ENCODE measurements at regions not wholly inside any gene's neighbourhood (a gene's known extent, or its start where the extent isn't known, plus 50 kb on each side); places are given as distances from the start of the nearest gene placed in this dataset.
"Not testable (repeated sequence)": the region's sequence is repeated elsewhere in the genome, so short reads cannot be mapped to it uniquely, and the experiment has no call there.

GRCh38 chr13:64077132-64077835 is 2661.6 kb upstream of the PCDH20 start:
- DNase-seq (ENCODE audit: low read depth in 2 of 2), result not testable (repeated sequence)

- DNase-seq (ENCODE audit: low read depth in 2 of 2), result no peak
Observed at GRCh38 chr13:64075543-64076271, 2660.1 kb upstream of the PCDH20 start.

GRCh38 chr13:64074971-64075474 is 2659.4 kb upstream of the PCDH20 start:
- no peak for DNase-seq (ENCODE audit: low read depth in 2 of 2)

- DNase-seq (ENCODE audit: low read depth in 2 of 2), result no peak
Observed at GRCh38 chr13:64073203-64073602, 2657.6 kb upstream of the PCDH20 start.

- DNase-seq (ENCODE audit: low read depth in 2 of 2), result no peak
Observed at GRCh38 chr13:64071352-64071751, 2655.7 kb upstream of the PCDH20 start.

GRCh38 chr13:64069892-64070291 is 2654.2 kb upstream of the PCDH20 start:
- no peak for DNase-seq (ENCODE audit: low read depth in 2 of 2)

GRCh38 chr13:64066711-64067110 is 2651.1 kb upstream of the PCDH20 start:
- DNase-seq (ENCODE audit: low read depth in 2 of 2), result no peak

- DNase-seq (ENCODE audit: low read depth in 2 of 2), result no peak
Observed at GRCh38 chr13:64061649-64062048, 2646.0 kb upstream of the PCDH20 start.

- no peak for DNase-seq (ENCODE audit: low read depth in 2 of 2)
Observed at GRCh38 chr13:64057372-64058020, 2641.8 kb upstream of the PCDH20 start.

GRCh38 chr13:64054321-64054720 is 2638.7 kb upstream of the PCDH20 start:
- DNase-seq (ENCODE audit: low read depth in 2 of 2), result no peak

- DNase-seq (ENCODE audit: low read depth in 2 of 2), result no peak
Observed at GRCh38 chr13:64052521-64052920, 2636.9 kb upstream of the PCDH20 start.

GRCh38 chr13:64051278-64051677 is 2635.6 kb upstream of the PCDH20 start:
- no peak for DNase-seq (ENCODE audit: low read depth in 2 of 2)

- no peak for DNase-seq (ENCODE audit: low read depth in 2 of 2)
Observed at GRCh38 chr13:64041296-64041695, 2625.6 kb upstream of the PCDH20 start.

- no peak for DNase-seq (ENCODE audit: low read depth in 2 of 2)
Observed at GRCh38 chr13:64033921-64034320, 2618.3 kb upstream of the PCDH20 start.

GRCh38 chr13:64029343-64030093 is 2613.9 kb upstream of the PCDH20 start:
- DNase-seq (ENCODE audit: low read depth in 2 of 2), result no peak

GRCh38 chr13:64028551-64028950 is 2612.9 kb upstream of the PCDH20 start:
- DNase-seq (ENCODE audit: low read depth in 2 of 2), result no peak

GRCh38 chr13:64020126-64020525 is 2604.5 kb upstream of the PCDH20 start:
- no peak for DNase-seq (ENCODE audit: low read depth in 2 of 2)

- DNase-seq (ENCODE audit: low read depth in 2 of 2), result no peak
Observed at GRCh38 chr13:64007339-64007738, 2591.7 kb upstream of the PCDH20 start.

- no peak for DNase-seq (ENCODE audit: low read depth in 2 of 2)
Observed at GRCh38 chr13:64000321-64000720, 2584.7 kb upstream of the PCDH20 start.

- DNase-seq (ENCODE audit: low read depth in 2 of 2), result no peak
Observed at GRCh38 chr13:63999614-64000305, 2584.1 kb upstream of the PCDH20 start.

GRCh38 chr13:63983366-63983765 is 2567.7 kb upstream of the PCDH20 start:
- DNase-seq (ENCODE audit: low read depth in 2 of 2), result no peak
